ENCODE measurements at regions not wholly inside any gene's neighbourhood (a gene's known extent, or its start where the extent isn't known, plus 50 kb on each side); places are given as distances from the start of the nearest gene placed in this dataset.

GRCh38 chr2:121160366-121160765, 124.6 kb downstream of the TFCP2L1 start:
- no peak overlapping the region for H3K4me3 ChIP-seq (ENCODE audit: low read depth, low read length)
- no peak for TF ChIP-seq CTCF (IDR thresholded peaks at IDR 0.05; ENCODE audit: insufficient read depth, low read length, poor library complexity, severe bottlenecking)
- no peak for DNase-seq (ENCODE audit: low read depth)

GRCh38 chr2:121161272-121161671, 123.7 kb downstream of the TFCP2L1 start:
- DNase-seq (ENCODE audit: low read depth) = no peak
- H3K36me3 ChIP-seq (ENCODE audit: control insufficient read depth, insufficient read depth, low read length) = no peaks in the 10 kb centered on the region
- H3K4me3 ChIP-seq (ENCODE audit: low read depth, low read length) = no peak overlapping the region
- TF ChIP-seq CTCF (IDR thresholded peaks at IDR 0.05; ENCODE audit: insufficient read depth, low read length, poor library complexity, severe bottlenecking) = no peak
- no peaks in the 10 kb centered on the region for H3K27me3 ChIP-seq (ENCODE audit: control insufficient read depth, insufficient read depth, low read length)

More at GRCh38 chr2:121160366-121160765, 124.6 kb downstream of the TFCP2L1 start:
- no peaks in the 10 kb centered on the region for H3K36me3 ChIP-seq (ENCODE audit: control insufficient read depth, insufficient read depth, low read length)
- H3K27me3 ChIP-seq (ENCODE audit: control insufficient read depth, insufficient read depth, low read length) = peaks cover 4% of the 10 kb centered on the region

- Histone ChIP-seq H3K4me3 (ENCODE audit: low read depth, low read length) (no peak overlapping the region), H3K36me3 (ENCODE audit: control insufficient read depth, insufficient read depth, low read length) (no peaks in the 10 kb centered on the region), H3K27me3 (ENCODE audit: control insufficient read depth, insufficient read depth, low read length) (no peaks in the 10 kb centered on the region)
- DNase-seq (ENCODE audit: low read depth) = no peak
- no peak for TF ChIP-seq CTCF (IDR thresholded peaks at IDR 0.05; ENCODE audit: insufficient read depth, low read length, poor library complexity, severe bottlenecking)
Measured at GRCh38 chr2:121162893-121163292, 122.1 kb downstream of the TFCP2L1 start.

- H3K4me3 ChIP-seq (ENCODE audit: low read depth, low read length) = no peak overlapping the region
- no peak for DNase-seq (ENCODE audit: low read depth)
- H3K27me3 ChIP-seq (ENCODE audit: control insufficient read depth, insufficient read depth, low read length) = no peaks in the 10 kb centered on the region
- H3K36me3 ChIP-seq (ENCODE audit: control insufficient read depth, insufficient read depth, low read length) = no peaks in the 10 kb centered on the region
- no peak for TF ChIP-seq CTCF (IDR thresholded peaks at IDR 0.05; ENCODE audit: insufficient read depth, low read length, poor library complexity, severe bottlenecking)
Measured at GRCh38 chr2:121164042-121164441, 121.0 kb downstream of the TFCP2L1 start.

- DNase-seq (ENCODE audit: low read depth) = no peak
- no peak for TF ChIP-seq CTCF (IDR thresholded peaks at IDR 0.05; ENCODE audit: insufficient read depth, low read length, poor library complexity, severe bottlenecking)
- no peak overlapping the region for H3K4me3 ChIP-seq (ENCODE audit: low read depth, low read length)
- no peaks in the 10 kb centered on the region for H3K27me3 ChIP-seq (ENCODE audit: control insufficient read depth, insufficient read depth, low read length)
- H3K36me3 ChIP-seq (ENCODE audit: control insufficient read depth, insufficient read depth, low read length) = no peaks in the 10 kb centered on the region
Measured at GRCh38 chr2:121165038-121165542, 119.9 kb downstream of the TFCP2L1 start.

All from kidney epithelial cell (primary cell).